Lung microvascular endothelial cell (primary cell): ENCODE measurements at regions not wholly inside any gene's neighbourhood (a gene's known extent, or its start where the extent isn't known, plus 50 kb on each side); places are given as distances from the start of the nearest gene placed in this dataset.
A peak's percentile ranks its signal among the peaks of the same experiment; 100 is the strongest.
"Not testable (repeated sequence)": the region's sequence is repeated elsewhere in the genome, so short reads cannot be mapped to it uniquely, and the experiment has no call there.

Experiments used
- DNase-seq, 2 donors: peaks; one replicate each; pipeline versions ENCODE4 v3.0.0 to v3.0.0-alpha.2; 2010; ENCODE audit warnings: low read depth in 2 of 2

GRCh38 chr1:58836408-58836807, 52.6 kb upstream of the JUN start:
- peak in 1 of 2 donors; percentile 80 for DNase-seq

GRCh38 chr1:58837886-58838285, 54.0 kb upstream of the JUN start:
- DNase-seq: no peak

- DNase-seq: no peak
These were observed 55.4 kb upstream of the JUN start for GRCh38 chr1:58839147-58839795.

GRCh38 chr1:58839846-58840835, 56.3 kb upstream of the JUN start:
- DNase-seq: no peak

GRCh38 chr1:58841455-58841854, 57.6 kb upstream of the JUN start:
- DNase-seq: peak in 1 of 2 donors; percentile 26

- DNase-seq: no peak
These were observed 59.1 kb upstream of the JUN start for GRCh38 chr1:58842941-58843340.

GRCh38 chr1:58844176-58844575, 60.3 kb upstream of the JUN start:
- peak in 1 of 2 donors; percentile 12 for DNase-seq

GRCh38 chr1:58845942-58846341, 62.1 kb upstream of the JUN start:
- DNase-seq: no peak

GRCh38 chr1:58848818-58849411, 65.1 kb upstream of the JUN start:
- DNase-seq: peak; percentile 60 to 98

- DNase-seq: no peak
These were observed 65.7 kb upstream of the JUN start for GRCh38 chr1:58849551-58849950.

GRCh38 chr1:58850636-58851035, 66.8 kb upstream of the JUN start:
- no peak for DNase-seq

GRCh38 chr1:58852731-58853485, 69.1 kb upstream of the JUN start:
- DNase-seq: no peak

- DNase-seq: peak in 1 of 2 donors; percentile 24
These were observed 70.7 kb upstream of the JUN start for GRCh38 chr1:58854576-58854975.

- DNase-seq: peak; percentile 93 to 98
These were observed 71.7 kb upstream of the JUN start for GRCh38 chr1:58855274-58856165.

GRCh38 chr1:58856281-58856680, 72.4 kb upstream of the JUN start:
- DNase-seq: not testable (repeated sequence)

GRCh38 chr1:58857680-58858673, 74.1 kb upstream of the JUN start:
- DNase-seq: peak in 1 of 2 donors; percentile 16

- DNase-seq: no peak
These were observed 76.1 kb upstream of the JUN start for GRCh38 chr1:58859769-58860485.

GRCh38 chr1:58861076-58861475, 77.2 kb upstream of the JUN start:
- DNase-seq: no peak

GRCh38 chr1:58861506-58861905, 77.7 kb upstream of the JUN start:
- no peak for DNase-seq
